HepG2 (cell line): ENCODE measurements at regions not wholly inside any gene's neighbourhood (a gene's known extent, or its start where the extent isn't known, plus 50 kb on each side); places are given as distances from the start of the nearest gene placed in this dataset.

ENCODE experiments used
- ATAC-seq: fragments of 200-7000 bp; cut with Tn5 transposase; 3 replicates; pipeline ENCODE4 v1.9.1; 2020; ENCODE audit warnings: mild to moderate bottlenecking, moderate library complexity
- BruUV-seq: library from RNA; stranded (reverse); fragments of 400-500 nt; replicated peaks from 2 replicates; lab custom pipeline; 2021; lab: Mats Ljungman, UMichigan
- CTCF ChIA-PET: fragments of 300-600 bp; formaldehyde crosslinking; extraction: SDS; loops from one replicate; lab custom pipeline; 2021; ENCODE audit warnings: low total read pairs, inconsistent platforms, low intra/inter-chr PET ratio; lab: Yijun Ruan, JAX
- POLR2A ChIA-PET: fragments of 350-600 bp; sonication (Branson Sonifier 250); formaldehyde crosslinking; loops from one replicate; lab custom pipeline; 2020; ENCODE audit warnings: antibody characterized with exemption, inconsistent platforms; lab: Yijun Ruan, JAX
- DNase-seq: peaks from one replicate; pipeline ENCODE4 v3.0.0-alpha.2; 2015; ENCODE audit warnings: low spot score
- FAIRE-seq: peaks from 3 replicates; lab custom pipeline; 2011; peaks lifted over from hg19 to GRCh38; lab: Jason Lieb, UNC
- H2AFZ ChIP-seq: one replicate; pipeline ENCODE4 v1.6.1; 2011; ENCODE audit warnings: low read length, inconsistent platforms
- H3K27ac ChIP-seq: fragments of 300-600 bp; 3 replicates; pipeline ENCODE4 v1.8.0; 2011; ENCODE audit warnings: mixed run types, mild to moderate bottlenecking, mixed read lengths, low read length, inconsistent platforms; ENCODE audit not compliant: insufficient read depth; ENCODE audit errors: extremely low read length
- H3K27me3 ChIP-seq, 2 experiments: fragments of 200-600 bp in 1 of 2; 2 replicates in 1 of 2; 3 replicates in 1 of 2; pipeline versions ENCODE4 v1.6.0 to v1.8.0; 2011; ENCODE audit warnings: low read length in 2 of 2, mild to moderate bottlenecking in 2 of 2, moderate library complexity in 2 of 2, inconsistent platforms in 1 of 2; ENCODE audit not compliant: insufficient read depth in 2 of 2, control insufficient read depth in 1 of 2
- H3K36me3 ChIP-seq, 2 experiments: fragments of 200-600 bp in 1 of 2; replicated peaks in 1 of 2; 2 replicates in 1 of 2; 3 replicates in 1 of 2; pipeline versions ENCODE4 v1.5.1 to v1.8.0; 2011; ENCODE audit warnings: low read length in 2 of 2, inconsistent platforms in 1 of 2; ENCODE audit not compliant: insufficient read depth in 2 of 2, control insufficient read depth in 1 of 2
- H3K4me1 ChIP-seq: 2 replicates; pipeline ENCODE4 v1.5.1; 2012; ENCODE audit warnings: low read length, inconsistent platforms; ENCODE audit not compliant: insufficient read depth
- H3K4me2 ChIP-seq: 2 replicates; pipeline ENCODE4 v1.6.0; 2011; ENCODE audit warnings: low read depth, low read length, inconsistent platforms
- H3K4me3 ChIP-seq, 3 experiments: fragments of 200-600 bp in 1 of 3; sonication (generic), shearing (Covaris generic) in 1 of 3; replicated peaks in 1 of 3; 2 replicates each; pipeline ENCODE4 v1.5.1; 2011 to 2016; ENCODE audit warnings: low read length in 3 of 3, inconsistent platforms in 2 of 3, low read depth in 2 of 3, mild to moderate bottlenecking in 2 of 3, control low read depth in 1 of 3, mixed read lengths in 1 of 3; ENCODE audit not compliant: insufficient read depth in 1 of 3
- H3K79me2 ChIP-seq: one replicate; pipeline ENCODE4 v1.6.1; 2011; ENCODE audit warnings: low read length, inconsistent platforms; ENCODE audit not compliant: insufficient read depth
- H3K9ac ChIP-seq: 2 replicates; pipeline ENCODE4 v1.6.0; 2011; ENCODE audit warnings: mild to moderate bottlenecking, low read depth, low read length, inconsistent platforms; ENCODE audit not compliant: insufficient read depth
- H3K9me3 ChIP-seq: 2 replicates; pipeline ENCODE4 v1.5.1; 2012; ENCODE audit warnings: mild to moderate bottlenecking, low read length
- H4K20me1 ChIP-seq: 2 replicates; pipeline ENCODE4 v1.6.0; 2011; ENCODE audit warnings: inconsistent platforms, mild to moderate bottlenecking, low read length, moderate library complexity; ENCODE audit not compliant: insufficient read depth
- ASH2L ChIP-seq: fragments of 300-600, 200-600 bp; sonication (generic); IDR thresholded peaks from 2 replicates; pipeline ENCODE4 v1.7.0; 2017; ENCODE audit warnings: low read depth, mild to moderate bottlenecking, moderate library complexity, mixed read lengths, low read length; ENCODE audit not compliant: insufficient read length
- HDAC1 ChIP-seq: sonication (generic); formaldehyde crosslinking; IDR thresholded peaks from 2 replicates; pipeline ENCODE4 v1.5.1; 2020; ENCODE audit warnings: mild to moderate bottlenecking, missing genetic modification reagents
- MED8 ChIP-seq: sonication (generic); formaldehyde crosslinking; IDR thresholded peaks from 2 replicates; pipeline ENCODE4 v1.8.1; 2023; ENCODE audit warnings: mild to moderate bottlenecking, missing genetic modification reagents; ENCODE audit not compliant: insufficient replicate concordance
- MLXIP ChIP-seq: sonication (generic); formaldehyde crosslinking; IDR thresholded peaks from 2 replicates; pipeline ENCODE4 v1.9.0; 2021; ENCODE audit warnings: missing genetic modification reagents, borderline replicate concordance
- RARA ChIP-seq: IDR thresholded peaks from 2 replicates; pipeline ENCODE4 v1.6.1; 2016; ENCODE audit warnings: missing genetic modification reagents, missing compliant biosample characterization
- RBM39 ChIP-seq: fragments of 200-400 bp; formaldehyde crosslinking; IDR thresholded peaks from one replicate; pipeline ENCODE4 v1.6.1; 2018; ENCODE audit warnings: antibody characterized with exemption, mild to moderate bottlenecking, low read depth, low read length; ENCODE audit not compliant: poor library complexity, severe bottlenecking
- TCF7L2 ChIP-seq: IDR thresholded peaks from 2 replicates; pipeline ENCODE4 v1.6.1; 2011; ENCODE audit warnings: mild to moderate bottlenecking, low read depth, low read length, moderate library complexity
- ZC3H4 ChIP-seq: sonication (generic); formaldehyde crosslinking; IDR thresholded peaks from 2 replicates; pipeline ENCODE4 v1.4.0; 2020; ENCODE audit warnings: missing genetic modification reagents, borderline replicate concordance
- ZFP36 ChIP-seq: fragments of 150-350 bp; IDR thresholded peaks from 2 replicates; pipeline ENCODE4 v1.6.1; 2018; ENCODE audit warnings: borderline replicate concordance, low read length, low read depth; ENCODE audit not compliant: partially characterized antibody
- ZFP62 ChIP-seq: sonication (generic); formaldehyde crosslinking; IDR thresholded peaks from 2 replicates; pipeline ENCODE4 v1.4.0; 2020; ENCODE audit warnings: missing genetic modification reagents
- ZNF124 ChIP-seq: sonication (generic); formaldehyde crosslinking; IDR thresholded peaks from 2 replicates; pipeline ENCODE4 v1.4.0; 2020; ENCODE audit warnings: missing genetic modification reagents
- ZNF546 ChIP-seq: sonication (generic); formaldehyde crosslinking; conservative IDR thresholded peaks from 2 replicates; pipeline ENCODE4 v1.8.1; 2023; ENCODE audit warnings: mild to moderate bottlenecking, missing genetic modification reagents
- ZNF674 ChIP-seq: sonication (generic); formaldehyde crosslinking; IDR thresholded peaks from 2 replicates; pipeline ENCODE4 v1.5.0; 2020; ENCODE audit warnings: low read depth, mild to moderate bottlenecking, missing genetic modification reagents
- ZXDC ChIP-seq: sonication (generic); formaldehyde crosslinking; IDR thresholded peaks from 2 replicates; pipeline ENCODE4 v1.5.0; 2020; ENCODE audit warnings: mild to moderate bottlenecking, missing genetic modification reagents
- WGBS: methylation state at CpG from one replicate; pipeline ENCODE4 v1.1.6; 2017; ENCODE audit warnings: low lambda C conversion rate; 5-methylcytosine and 5-hydroxymethylcytosine counted together
- in situ Hi-C: cut with HindIII; loops from 2 replicates; pipeline ENCODE4 v1.10.0; 2017; ENCODE audit warnings: low pct_unique_long_range_greater_than_20kb; ENCODE audit not compliant: extremely low pct_ligation_motif_present
- intact Hi-C: fragments of 100-400 bp; cut with micrococcal nuclease; formaldehyde crosslinking; loops from one replicate; pipeline ENCODE4 v1.10.0; 2022; ENCODE audit not compliant: unreplicated experiment

GRCh38 chr7:16070806-16071205 is 350.5 kb downstream of the CRPPA start:
- in situ Hi-C loops, result loop anchor here (25.0 kb wide), 3 partner anchors 759 to 1359 kb away; no protein-coding TSS in a partner anchor
- H4K20me1 ChIP-seq, result no peaks in the 10 kb centered on the region
- ATAC-seq, result no peak

More at GRCh38 chr7:16070806-16071205, 350.5 kb downstream of the CRPPA start:
- H3K27me3 ChIP-seq, result no peaks in the 10 kb centered on the region
- TF ChIP-seq RARA (CRISPR knock-in tag), result no peak
- TF ChIP-seq HDAC1, result no peak
- no peak for TF ChIP-seq ZFP36
- no peak for TF ChIP-seq RBM39
- TF ChIP-seq ZNF546, result no peak
- no peak for TF ChIP-seq ZXDC
- no peak for TF ChIP-seq ZNF124 (CRISPR knock-in tag)
- no peak for TF ChIP-seq TCF7L2
- no peak for TF ChIP-seq MLXIP (CRISPR knock-in tag)
- no peak for TF ChIP-seq ZNF674
- no peak for TF ChIP-seq ZC3H4 (CRISPR knock-in tag)
- TF ChIP-seq MED8 (CRISPR knock-in tag), result no peak
- no peak for TF ChIP-seq ZFP62 (CRISPR knock-in tag)
- TF ChIP-seq ASH2L, result no peak
- TF ChIP-seq, all 625 proteins: peak for 0
- Histone ChIP-seq H3K4me1 (no peaks in the 10 kb centered on the region), H3K79me2 (no peaks in the 10 kb centered on the region), H3K27ac (no peak overlapping the region), H2AFZ (no peak overlapping the region), H3K9me3 (no peaks in the 10 kb centered on the region), H3K4me3 (no peak overlapping the region), H3K4me2 (no peak overlapping the region), H3K9ac (no peak overlapping the region), H3K36me3 (no peaks in the 10 kb centered on the region)
- ChIA-PET CTCF (interaction anchor here (1.2 to 1.5 kb wide), 3 partner anchors 745 to 871 kb away, joined by 3 to 7 read pairs (median 4); no protein-coding TSS in a partner anchor), POLR2A (no interaction called here)
- DNase-seq, result no peak
- intact Hi-C loops, result loop anchor here (1.0 to 10.0 kb wide), 6 partner anchors 346 to 1356 kb away; no protein-coding TSS in a partner anchor
- 51% methylated on average over 3 of the region's 3 CpGs for WGBS
- no peak for FAIRE-seq
- BruUV-seq, result no TSS peak
